Stimulated activated CD4-positive, alpha-beta T cell treated with anti-CD3 and anti-CD28 coated beads, TNF-alpha, amount 100 ng/mL, for 48 hours (primary cell): ENCODE measurements at regions not wholly inside any gene's neighbourhood (a gene's known extent, or its start where the extent isn't known, plus 50 kb on each side); places are given as distances from the start of the nearest gene placed in this dataset.

Experiments used
- DNase-seq, 3 donors: peaks; one replicate each; pipeline ENCODE4 v3.0.0-alpha.2; 2020; ENCODE audit warnings: low read depth in 3 of 3

DNA sequence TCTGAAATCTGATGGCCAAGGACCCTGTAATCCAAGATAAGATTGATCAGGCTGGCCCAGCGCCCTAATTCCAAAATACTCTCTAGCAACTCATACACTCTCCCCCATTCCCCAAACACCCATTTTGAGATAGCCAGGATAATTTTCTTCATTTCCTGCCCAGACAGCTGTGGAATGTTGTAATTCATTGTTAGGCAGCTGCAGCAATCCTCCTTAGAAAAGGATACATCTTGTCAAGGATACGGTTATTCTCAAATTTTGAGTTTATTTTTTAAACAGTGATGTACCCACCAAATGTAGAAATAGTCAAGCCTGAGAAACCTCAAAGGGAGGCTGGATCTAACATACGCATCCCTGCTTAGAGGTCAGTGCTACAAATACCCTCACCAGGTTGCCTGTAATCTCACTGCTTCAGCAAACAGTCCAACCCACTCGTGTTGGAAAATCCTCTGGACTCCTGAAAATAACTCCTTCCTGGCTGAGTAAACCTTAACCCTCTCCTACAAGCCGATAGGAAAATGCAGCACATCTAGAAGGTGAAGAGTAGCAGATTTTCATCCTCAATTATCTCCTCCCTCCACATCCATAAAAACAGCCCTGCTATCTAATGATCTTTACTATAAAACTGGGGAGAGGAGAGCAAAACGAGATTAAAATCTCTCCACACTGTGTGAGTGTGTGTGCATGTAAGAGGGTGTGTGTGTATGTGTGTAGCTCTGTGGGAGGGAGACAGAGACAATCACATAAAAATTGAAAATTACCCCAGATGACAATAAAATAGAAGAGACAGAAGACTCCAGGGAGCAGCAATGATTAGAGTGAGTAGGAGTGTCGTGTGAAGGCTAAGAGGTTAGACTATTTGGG lies 683.1 kb downstream of the DIAPH3 start:
- DNase-seq, result no peak

DNA sequence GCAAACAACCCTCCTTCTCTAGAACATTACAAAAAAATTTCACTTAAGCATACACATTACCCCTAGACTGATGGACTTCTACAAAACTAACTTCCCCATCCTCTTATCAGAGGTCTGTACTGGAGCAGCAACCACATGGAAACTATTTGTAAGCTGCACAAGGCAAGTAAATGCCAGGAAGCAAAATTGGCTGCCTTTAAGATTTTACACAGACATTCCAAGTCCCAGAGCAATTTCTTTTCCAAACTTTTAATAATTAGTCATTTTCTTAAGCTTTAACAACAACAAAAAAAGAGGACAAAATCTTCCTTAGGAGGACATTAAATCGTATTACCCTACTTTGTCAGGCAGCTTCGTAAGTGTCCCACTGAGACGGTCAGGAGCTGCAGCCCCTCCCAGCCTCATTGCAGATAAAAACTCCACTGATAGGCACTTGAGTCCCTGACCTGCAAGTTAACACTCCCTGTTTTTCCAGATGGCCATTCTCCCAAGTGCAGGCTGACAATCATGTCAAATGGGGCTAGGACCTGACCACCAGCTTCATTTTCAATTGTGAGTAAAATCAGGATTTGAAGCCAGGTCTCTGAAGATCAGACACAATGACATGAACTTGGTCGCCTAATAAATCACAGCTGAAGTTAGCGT lies 680.1 kb downstream of the DIAPH3 start:
- DNase-seq, result no peak

DNA sequence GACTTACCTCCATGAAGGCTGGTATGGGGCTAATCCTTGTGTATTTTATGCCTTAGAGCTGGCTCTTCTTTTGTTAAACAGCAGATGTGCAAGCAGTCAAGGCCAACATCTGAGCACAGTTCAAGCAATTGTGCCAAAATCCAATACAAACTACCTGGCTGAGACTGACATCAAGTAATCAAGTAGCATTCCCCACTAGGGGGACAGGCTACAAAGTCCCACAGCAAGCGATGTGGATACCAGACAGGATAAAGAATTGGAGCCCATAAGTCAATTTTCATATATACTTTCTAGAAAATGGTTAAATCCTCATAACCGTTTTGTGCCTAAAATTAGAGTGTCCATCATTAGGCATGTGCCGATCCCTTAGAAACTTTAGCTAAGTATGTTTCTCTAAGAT lies 675.8 kb downstream of the DIAPH3 start:
- DNase-seq, result no peak

DNA sequence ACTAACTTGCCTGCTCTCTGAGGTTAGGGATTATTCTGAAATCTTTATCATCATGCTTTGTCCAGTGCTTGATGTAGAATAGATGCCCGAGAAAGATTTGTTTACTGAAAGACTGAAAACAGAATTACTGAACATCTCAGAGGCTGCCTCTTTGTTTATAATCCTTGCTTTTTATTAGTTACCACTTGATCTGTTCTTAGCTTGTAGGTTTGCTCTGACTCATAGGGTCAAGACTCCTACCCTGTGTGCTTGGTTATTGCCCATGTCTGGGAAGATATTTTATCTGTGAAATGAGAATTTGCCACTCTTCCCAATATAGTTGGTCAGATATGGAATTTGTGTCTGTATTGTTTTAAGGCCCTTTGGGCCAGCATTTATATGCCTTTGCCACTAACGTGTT lies 675.3 kb downstream of the DIAPH3 start:
- DNase-seq, result no peak

DNA sequence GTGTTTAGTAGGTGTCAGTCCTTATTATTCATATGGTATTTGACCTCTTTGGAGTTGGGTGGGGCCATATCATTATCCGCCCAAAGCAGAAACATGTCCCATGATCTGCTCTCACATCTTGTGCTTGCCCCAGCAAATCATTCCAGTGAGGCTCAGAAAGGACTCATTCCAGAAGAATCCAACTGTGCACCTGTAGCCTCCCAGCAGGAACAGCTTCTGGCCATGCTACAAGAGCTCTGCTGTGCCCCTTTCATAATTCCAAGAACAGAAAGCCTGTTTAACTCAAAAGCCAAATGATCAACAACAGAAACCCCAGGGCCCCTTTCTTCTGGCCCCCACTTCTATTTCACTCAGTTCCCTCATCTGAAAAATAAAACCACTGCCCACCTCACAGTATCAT lies 673.1 kb downstream of the DIAPH3 start:
- DNase-seq, result no peak

DNA sequence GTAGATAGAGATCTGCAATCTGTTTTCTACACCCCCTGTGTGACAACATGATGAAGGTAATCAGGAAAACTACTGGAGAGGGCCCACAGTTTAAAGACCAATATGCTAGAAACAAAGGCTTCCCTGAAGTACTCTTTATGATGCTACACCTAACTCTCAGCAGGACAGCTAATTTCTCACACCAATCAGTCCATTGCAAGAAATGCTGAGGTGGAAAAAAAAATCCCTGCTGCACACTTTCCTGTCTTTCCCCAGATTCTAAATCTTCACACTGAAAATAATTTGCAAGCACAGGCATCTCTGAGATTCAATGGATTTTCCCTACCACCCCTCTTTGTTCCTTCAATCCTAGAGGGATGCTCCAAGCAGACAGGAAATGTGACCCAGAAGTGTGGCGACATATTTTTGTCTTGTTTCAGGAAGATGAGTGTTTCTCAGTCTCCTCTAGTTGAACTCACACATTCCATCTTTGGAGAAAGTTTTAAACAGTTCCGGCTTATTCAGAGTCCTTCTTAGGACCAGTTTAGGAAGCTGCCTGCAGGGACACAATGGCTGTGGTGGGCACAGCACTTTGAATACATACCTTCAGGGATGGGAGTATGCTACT lies 671.6 kb downstream of the DIAPH3 start:
- DNase-seq, result no peak

DNA sequence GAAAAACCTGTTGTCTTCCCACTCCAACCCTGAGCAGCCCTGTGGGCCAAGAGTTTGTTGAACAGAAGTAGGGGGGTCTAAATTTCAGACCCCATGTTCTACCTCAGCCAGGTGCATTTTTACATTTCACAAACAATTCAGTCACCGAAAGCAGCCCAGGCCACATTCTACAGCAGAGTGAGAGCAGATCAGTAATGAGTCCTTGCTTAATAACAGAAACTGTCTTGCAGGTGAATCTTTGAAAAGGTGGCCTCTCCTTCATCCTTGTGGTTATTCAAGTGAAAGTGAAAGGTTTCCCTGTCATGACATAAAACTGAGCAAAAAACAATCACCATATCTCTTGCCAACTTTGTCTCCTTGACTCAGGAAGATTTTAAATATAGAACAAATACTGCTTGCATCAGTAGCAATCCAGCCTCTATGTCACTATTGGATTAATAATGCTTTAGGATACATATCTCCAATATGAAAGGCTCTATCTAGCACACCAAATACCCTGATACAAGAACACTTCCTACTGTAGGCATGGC lies 670.2 kb downstream of the DIAPH3 start:
- DNase-seq, result no peak

DNA sequence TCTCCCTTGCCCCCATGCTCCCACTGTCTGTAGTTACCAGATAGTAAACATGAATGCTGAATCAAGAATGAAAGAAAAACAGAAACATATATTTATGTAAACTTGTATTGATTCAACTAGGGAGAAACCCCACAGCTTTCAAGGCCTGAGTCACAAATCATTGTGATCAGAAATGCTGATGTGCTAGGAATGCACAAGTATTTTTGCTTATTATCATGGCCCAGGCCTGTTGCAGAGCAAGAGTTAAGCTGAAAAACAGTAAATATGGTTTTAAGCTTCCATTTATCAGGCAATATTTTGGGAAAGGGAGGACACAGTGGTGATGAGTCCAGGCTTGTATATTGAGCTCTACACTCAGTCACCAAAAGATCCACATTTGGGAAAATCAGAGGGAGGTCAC lies 669.6 kb downstream of the DIAPH3 start:
- no peak for DNase-seq

DNA sequence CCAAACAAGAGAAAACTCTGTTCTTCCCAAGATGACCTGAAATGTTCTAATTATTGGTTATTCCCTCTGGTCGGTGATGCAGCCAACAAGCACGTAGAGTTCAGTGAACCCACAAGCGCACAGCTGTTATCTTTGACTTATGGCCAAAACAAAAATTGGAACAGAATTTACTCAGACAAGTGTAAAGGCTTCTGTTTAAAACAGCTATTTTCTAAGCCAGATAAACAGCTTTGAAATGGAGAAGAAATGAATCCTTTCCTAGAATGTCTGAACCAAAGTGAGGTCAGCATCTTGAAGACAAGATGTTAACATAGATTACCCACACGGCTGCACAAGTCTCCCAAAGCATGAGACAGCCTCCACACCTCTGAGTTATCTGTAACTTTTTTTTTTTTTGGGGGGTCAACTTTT lies 669.2 kb downstream of the DIAPH3 start:
- DNase-seq, result no peak

DNA sequence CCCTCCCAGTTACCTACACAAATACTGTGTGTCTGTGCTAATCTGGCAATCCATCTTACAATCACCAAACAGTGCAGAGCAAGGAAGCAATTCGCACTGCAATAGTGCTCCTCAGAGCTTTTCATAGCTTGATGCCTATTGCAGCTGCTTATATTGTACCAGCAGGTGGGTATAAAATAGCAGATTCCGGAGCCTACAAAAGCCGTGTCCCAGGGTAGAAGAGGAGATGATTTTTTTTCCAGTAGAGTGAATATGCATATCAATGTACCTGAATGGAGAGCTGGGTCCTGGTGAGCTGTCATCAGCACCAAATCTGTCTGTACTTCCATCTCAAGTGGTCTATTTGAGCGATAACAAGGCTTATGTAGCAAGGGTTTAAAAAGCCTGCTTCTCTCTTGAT lies 668.4 kb downstream of the DIAPH3 start:
- DNase-seq, result no peak

DNA sequence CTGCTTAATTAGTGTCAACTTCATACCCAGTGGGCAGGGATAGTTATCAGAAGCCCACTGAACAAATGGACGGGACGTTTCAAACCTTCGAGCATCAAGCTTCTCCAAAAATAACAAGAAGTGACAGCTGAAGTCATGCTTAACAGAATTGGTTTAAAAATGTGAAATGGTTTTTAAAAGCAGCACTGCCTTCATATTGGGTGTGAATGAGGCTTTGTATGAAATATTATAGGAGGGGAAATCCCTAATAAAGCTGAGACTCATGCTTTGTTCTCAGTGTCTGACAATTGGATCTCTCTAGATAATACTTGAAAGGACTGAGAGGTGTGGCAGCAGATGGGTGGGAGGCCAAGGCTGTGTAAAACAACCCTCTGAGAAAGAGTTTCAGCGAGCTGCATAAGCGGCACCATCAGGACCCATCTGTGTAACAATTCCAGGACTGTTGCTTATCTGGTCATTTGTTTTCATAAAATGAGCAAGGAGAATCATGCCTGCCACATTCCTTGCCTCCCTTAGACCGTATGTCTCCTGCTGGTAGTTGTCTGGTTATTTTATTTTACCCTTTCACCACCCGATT lies 667.7 kb downstream of the DIAPH3 start:
- DNase-seq, result no peak

DNA sequence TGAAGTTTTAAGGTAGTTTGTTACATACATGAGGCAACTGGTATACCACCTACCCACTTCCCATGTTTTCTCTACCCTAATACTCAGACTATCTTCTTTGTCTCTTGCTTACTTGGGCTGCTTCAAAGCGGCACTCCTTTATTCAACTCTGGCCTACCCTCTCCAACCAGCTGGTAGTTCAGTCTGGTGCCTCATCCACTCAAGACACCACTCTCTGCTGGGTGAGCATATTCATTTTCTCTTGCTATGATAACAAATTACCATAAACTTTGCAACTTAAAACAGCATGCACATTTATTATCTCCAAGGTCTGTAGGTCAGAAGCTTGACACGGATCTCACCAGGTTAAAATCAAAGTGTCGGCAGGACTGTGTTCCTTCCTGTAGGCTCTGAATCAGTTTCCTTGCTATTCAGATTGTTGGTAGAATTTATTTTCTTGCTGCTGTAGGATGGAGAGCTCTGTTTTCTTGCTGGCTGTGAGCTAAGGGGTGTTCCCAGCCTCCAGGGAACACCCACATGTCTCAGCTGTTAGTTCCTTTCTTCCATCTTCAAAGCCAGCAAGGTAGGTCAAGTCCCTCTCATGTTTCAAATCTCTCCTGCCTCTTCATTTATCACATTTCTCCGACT lies 666.0 kb downstream of the DIAPH3 start:
- DNase-seq, result no peak

DNA sequence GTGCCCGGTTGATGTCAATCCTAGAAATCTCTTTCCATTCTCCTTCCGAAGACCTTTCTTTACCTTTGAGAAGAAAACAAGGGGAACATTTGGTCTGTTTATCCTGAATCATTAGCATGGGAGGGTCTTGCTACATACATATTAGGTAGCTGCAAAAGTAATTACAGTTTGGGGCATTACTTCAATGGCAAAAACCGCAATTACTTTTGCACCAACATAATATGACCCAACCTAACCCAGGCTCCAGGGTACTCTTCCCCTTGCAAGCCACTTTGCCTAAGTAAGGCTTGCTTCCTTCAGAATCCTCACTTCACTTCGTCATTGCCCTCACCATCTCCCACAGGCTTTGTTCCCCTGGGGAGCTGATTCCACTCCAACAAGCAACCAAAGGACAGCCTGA lies 662.7 kb downstream of the DIAPH3 start:
- DNase-seq, result no peak

DNA sequence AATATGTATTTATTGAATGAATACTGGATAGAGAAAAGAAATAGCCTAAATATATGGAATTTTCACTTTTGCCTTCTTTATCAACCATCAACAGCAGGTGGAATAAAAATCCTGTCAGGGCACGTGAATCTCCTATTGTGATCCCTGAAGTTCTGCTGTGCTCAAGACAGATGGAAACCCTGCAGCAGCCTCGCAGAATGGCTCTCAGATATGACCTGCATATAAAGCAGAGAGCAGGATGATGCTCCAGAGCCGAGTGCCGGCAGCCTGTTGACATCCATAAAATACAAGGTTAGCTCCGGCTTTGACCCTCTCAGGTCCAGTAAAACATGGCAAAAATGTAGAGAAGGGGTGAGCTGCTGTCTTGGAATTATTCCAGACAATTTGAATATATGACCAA lies 659.3 kb downstream of the DIAPH3 start:
- DNase-seq, result no peak

DNA sequence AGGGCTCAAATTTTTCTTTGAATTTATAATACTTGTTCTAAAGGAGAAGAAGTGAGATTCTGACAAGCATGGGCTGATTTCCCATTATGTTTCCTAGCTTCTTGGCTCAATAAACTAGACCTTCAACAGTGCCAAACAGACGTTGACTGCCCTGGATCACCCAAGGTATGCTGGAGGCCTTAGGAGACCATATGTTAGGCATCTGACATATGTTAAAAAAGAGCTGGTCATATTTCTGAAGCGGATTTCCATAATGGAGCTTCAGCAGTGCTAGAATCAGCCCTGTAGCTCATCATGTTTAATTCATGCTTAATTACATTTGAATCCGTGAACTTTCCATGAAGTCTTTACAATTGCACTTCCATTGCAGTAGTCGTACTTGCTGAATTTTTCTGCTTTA lies 653.3 kb downstream of the DIAPH3 start:
- no peak for DNase-seq

DNA sequence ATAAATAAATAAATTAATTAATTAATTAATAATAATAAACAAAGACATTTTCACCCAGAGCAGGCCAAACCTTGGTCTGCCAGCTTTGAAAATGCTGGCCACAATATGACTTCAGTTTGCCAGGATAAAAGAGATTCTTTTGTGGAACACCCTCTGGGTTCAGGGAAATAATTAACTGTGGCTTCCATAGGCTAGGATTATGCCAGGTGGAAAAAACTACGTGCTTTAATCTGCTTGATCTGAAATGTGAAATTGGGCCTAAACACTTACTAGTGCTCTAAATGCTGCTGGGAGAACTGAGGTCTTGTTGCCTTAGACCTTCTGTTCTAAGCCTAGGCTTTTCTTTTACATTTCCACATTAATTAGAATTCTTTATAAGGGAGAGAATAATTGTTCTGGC lies 650.0 kb downstream of the DIAPH3 start:
- DNase-seq, result no peak

DNA sequence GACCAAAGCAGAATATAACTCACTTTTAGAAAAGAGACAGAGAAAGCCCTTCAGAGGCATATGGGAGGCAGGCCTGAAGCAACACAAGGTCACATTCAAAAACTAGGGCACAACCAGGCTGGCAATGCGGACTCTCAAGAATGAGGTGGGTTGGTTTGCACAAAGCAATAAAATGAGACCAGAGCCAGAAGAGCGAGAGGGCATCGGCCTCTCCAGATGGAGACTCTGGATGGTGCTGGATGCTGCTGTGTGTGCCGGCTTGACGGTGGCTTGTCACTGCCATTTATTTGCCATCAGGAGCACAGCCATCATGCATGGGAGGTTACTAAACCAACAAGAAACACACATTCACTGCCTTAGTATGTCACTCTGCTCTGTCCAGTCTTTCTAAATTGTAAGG lies 649.4 kb downstream of the DIAPH3 start:
- DNase-seq, result no peak

DNA sequence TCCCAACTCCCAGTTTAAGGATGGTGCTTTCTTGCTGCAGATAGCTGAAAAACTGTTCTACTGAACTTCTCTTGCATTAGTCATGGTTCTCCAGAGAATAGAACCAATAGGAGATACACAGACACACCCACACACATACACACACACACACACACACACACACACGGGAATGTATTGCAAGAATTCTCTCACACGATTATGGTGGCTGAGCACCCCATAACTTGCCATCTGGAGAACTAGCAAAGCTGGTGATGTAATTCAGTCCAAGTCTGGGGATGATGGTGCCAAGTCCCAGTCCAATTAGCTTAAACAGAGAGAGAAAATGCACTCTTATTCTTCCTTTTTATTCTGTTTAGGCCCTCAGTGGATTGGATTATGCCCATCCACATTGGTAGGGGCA lies 643.9 kb downstream of the DIAPH3 start:
- DNase-seq, result no peak

DNA sequence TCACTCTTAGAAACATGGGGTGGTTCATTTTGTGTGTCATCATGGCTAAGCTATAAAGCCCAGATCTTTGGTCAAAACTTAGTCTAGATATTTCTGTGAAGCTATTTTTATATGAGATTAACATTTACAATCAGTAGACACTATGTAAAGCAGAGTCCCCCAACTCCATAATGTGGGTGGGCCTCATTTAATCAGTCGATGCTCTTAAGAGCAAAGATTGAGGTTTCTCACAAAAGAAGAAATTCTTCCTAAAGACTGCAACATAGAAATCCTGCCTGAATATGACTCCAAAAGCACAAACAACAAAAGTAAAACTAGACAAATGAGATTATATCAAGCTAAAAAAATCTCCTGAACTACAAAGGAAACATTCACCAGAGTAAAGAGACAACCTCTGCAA lies 642.2 kb downstream of the DIAPH3 start:
- no peak for DNase-seq

DNA sequence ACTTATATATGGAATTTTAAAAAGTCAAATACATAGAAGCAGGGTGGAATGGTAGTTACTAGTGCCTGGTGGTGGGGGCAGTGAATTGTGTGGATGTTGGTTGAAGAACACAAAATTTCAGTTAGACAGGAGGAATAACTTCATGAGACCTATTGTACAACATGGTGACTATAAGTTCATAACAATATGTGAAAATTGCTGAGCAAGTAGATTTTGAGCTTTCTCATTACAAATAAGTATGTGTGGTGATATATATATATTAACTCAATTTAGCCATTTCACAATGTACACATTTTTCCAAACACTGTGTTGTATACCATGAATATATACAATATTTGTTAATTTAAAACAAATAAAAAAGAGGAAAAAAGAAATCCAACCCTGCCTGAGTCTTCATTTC lies 641.1 kb downstream of the DIAPH3 start:
- no peak for DNase-seq

DNA sequence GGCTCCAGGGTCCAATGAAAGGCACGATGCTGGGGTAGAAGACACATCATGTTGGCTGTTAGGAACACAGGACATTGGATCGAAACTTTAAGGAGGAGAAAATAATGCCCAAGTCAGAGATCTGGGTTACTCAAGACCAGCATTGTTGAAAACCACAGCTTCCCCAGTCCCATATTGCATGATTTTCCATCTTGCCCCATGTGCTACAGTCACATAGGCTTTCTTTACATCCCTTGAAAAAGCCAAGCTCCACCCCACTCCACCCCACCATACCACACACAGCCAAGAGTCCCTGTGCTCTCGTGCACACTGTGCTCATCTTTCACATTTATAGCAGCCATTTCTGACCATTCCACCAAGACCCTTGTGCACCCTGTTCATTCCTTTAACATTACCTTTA lies 636.2 kb downstream of the DIAPH3 start:
- DNase-seq, result no peak

DNA sequence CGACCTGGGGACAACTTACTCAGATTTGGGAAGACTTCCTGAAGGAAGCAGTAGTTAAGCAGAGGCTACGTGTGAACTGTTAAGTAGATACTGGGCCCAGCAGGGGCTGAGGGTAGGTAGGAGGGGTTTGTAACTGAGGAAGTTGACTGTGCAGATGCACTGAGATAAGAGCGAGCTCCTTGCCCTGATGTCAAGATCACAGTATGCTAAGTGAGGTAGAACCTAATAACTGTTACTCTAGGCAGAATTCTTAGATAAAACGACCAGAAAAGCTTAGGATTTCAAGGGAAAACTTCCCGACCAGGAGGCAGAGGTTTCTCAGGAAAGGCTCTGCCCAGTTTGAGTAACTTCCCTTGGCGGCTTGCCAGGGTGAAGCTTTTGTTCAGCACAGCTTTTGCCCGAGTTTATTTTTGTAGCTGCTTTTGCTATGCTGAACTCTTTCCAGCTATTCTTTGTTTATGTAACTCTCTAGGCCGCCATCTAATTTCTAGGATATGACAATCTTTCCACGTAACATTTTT lies 632.1 kb downstream of the DIAPH3 start:
- no peak for DNase-seq
